Right lobe of liver (tissue), 6 donors: ENCODE measurements at regions not wholly inside any gene's neighbourhood (a gene's known extent, or its start where the extent isn't known, plus 50 kb on each side); places are given as distances from the start of the nearest gene placed in this dataset.
"Not testable (repeated sequence)": the region's sequence is repeated elsewhere in the genome, so short reads cannot be mapped to it uniquely, and the experiment has no call there.

Source experiments
- ATAC-seq, 4 donors: fragments of 200-7000 bp; cut with Tn5 transposase; one replicate each; pipeline ENCODE4 v1.9.1; 2020; ENCODE audit warnings: mild to moderate bottlenecking in 4 of 4, moderate library complexity in 4 of 4
- DNase-seq, 3 donors: peaks; one replicate each; pipeline ENCODE4 v3.0.0-alpha.2; 2020
- H3K27ac ChIP-seq, 3 donors: fragments of 200-600 bp; one replicate each; pipeline ENCODE4 v1.8.0; 2022
- H3K27me3 ChIP-seq, 2 donors: fragments of 200-600 bp; one replicate each; pipeline ENCODE4 v1.8.0; 2022
- H3K36me3 ChIP-seq, 4 donors: fragments of 200-600 bp; sonication (generic) in 1 of 4; one replicate each; pipeline versions ENCODE4 v1.5.1 to v1.8.0; 2017 to 2022; ENCODE audit warnings: control low read depth in 1 of 4
- H3K4me1 ChIP-seq, 4 donors: fragments of 200-600 bp; sonication (generic) in 1 of 4; one replicate each; pipeline versions ENCODE4 v1.5.1 to v1.8.0; 2017 to 2022; ENCODE audit warnings: control low read depth in 1 of 4
- H3K4me3 ChIP-seq, 3 donors: fragments of 200-600 bp; one replicate each; pipeline ENCODE4 v1.8.0; 2022
- H3K9me3 ChIP-seq, 4 donors: fragments of 200-600 bp; sonication (generic) in 1 of 4; one replicate each; pipeline versions ENCODE4 v1.5.1 to v1.8.0; 2017 to 2022; ENCODE audit warnings: control low read depth in 1 of 4
- POLR2A ChIP-seq: fragments of 450-650 bp; IDR thresholded peaks from one replicate; pipeline ENCODE4 v1.6.1; 2017; ENCODE audit warnings: antibody characterized with exemption, mild to moderate bottlenecking
- WGBS: methylation state at CpG from one replicate; pipeline ENCODE4 v1.1.6; 2018; ENCODE audit warnings: low coverage, low lambda C conversion rate; ENCODE audit not compliant: insufficient coverage; ENCODE audit errors: missing lambda C conversion rate; 5-methylcytosine and 5-hydroxymethylcytosine counted together
- intact Hi-C, 2 donors: fragments of 100-400 bp; cut with DNase I; formaldehyde crosslinking; loops; one replicate each; pipeline versions ENCODE4 v1.11.2 to v1.14.1; 2022
- TF ChIP-seq, protein P1 (sequence below), 4 donors: fragments of 200-600 bp in 3 of 4; fragments of 450-650 bp in 1 of 4; IDR thresholded peaks; one replicate each; pipeline versions ENCODE4 v1.5.1 to v1.8.0; 2016 to 2022; ENCODE audit warnings: antibody characterized with exemption in 4 of 4, mild to moderate bottlenecking in 2 of 4
- donor health status: DM: no; HTN: yes; CAD: no.
- donor health status: DM: no; HTN: no; CAD: no.
- donor health status: DM: no; HTN: no; CAD: no.
- donor health status: DM: no; HTN: yes; CAD: no.
- donor health status: DM: no; HTN: yes; CAD: no.

DNA sequence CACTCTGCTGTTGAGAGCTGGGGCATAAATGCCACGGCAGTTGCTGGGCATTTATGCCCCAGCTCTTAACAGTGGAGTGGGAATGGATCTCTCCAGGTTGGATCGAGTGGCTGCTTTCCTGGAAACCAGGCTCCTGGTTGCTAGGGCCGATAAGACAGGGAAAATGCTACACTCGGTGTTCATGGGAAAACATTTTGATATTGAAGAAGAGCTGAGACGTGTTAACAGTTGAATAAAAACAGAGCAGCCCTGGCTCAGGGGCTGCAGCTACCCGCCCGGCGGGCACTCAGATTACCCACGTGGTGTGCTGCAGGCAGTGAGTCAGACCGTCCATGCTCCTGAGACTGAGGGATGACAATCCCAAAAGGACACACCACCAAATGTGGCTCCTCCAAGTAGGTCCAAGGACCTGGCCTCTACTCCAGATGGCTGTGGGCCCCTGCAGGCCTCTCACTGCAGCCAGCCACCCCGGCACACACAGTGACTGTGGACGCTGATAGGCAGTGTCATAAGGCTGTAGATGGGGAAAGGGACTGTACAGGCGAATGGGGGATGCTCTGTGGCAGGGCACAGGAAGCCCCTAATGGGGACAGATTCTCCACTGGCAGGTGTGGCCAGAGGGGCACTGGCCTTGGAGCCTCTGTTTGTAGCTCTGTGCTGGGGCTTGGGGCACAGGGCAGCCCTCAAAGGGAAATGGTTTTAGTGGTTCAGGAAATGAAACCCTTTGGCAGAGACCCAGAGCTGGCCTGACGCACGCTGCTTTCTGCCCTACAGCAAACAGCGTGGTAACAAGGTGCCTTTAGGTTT, 237.8 kb downstream of the LY86 start:
- peak; percentile 47 to 54 (median 48) for ATAC-seq

DNA sequence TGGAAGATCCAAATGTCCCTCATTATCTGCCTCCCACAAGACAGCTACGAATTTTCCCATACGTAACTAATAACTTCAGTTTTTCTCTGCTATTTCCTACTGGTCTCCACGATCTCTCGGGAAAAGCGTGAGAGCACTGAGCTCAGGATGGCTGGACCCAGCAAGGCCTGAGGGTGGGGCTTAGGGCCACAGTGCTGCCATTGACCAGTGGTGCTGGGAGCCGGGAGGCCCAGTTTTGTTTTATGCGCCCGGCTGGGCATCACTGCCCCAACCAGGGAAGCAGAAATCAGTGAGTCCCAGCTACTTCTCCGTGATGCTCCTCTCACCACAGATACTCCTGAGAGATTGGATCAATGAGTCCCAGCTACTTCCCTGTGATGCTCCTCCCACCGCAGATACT, 238.4 kb downstream of the LY86 start:
- DNase-seq (no peak), ATAC-seq (no peak)
- peaks cover 0 to 14% (median 3%) of the 10 kb centered on the region in 4 donors for H3K4me1 ChIP-seq
- no peak overlapping the region for H3K27ac ChIP-seq
- H3K9me3 ChIP-seq, result no peaks in the 10 kb centered on the region
- H3K27me3 ChIP-seq, result no peaks in the 10 kb centered on the region
- intact Hi-C loops, result no loop called here
- no peaks in the 10 kb centered on the region for H3K36me3 ChIP-seq
- H3K4me3 ChIP-seq, result no peak overlapping the region
- TF ChIP-seq, protein P1, sequence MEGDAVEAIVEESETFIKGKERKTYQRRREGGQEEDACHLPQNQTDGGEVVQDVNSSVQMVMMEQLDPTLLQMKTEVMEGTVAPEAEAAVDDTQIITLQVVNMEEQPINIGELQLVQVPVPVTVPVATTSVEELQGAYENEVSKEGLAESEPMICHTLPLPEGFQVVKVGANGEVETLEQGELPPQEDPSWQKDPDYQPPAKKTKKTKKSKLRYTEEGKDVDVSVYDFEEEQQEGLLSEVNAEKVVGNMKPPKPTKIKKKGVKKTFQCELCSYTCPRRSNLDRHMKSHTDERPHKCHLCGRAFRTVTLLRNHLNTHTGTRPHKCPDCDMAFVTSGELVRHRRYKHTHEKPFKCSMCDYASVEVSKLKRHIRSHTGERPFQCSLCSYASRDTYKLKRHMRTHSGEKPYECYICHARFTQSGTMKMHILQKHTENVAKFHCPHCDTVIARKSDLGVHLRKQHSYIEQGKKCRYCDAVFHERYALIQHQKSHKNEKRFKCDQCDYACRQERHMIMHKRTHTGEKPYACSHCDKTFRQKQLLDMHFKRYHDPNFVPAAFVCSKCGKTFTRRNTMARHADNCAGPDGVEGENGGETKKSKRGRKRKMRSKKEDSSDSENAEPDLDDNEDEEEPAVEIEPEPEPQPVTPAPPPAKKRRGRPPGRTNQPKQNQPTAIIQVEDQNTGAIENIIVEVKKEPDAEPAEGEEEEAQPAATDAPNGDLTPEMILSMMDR (IDR thresholded peaks at IDR 0.05), result no peak
- TF ChIP-seq POLR2A, result no peak
- 70% methylated on average over 10 of the region's 10 CpGs for WGBS

More for the DNA sequence above, 237.8 kb downstream of the LY86 start:
- intact Hi-C loops, result no loop called here
- 66% methylated on average over 6 of the region's 16 CpGs for WGBS
- Histone ChIP-seq H3K27me3 (no peaks in the 10 kb centered on the region), H3K4me1 (peaks cover 0 to 14% (median 3%) of the 10 kb centered on the region in 4 donors), H3K27ac (no peak overlapping the region), H3K36me3 (no peaks in the 10 kb centered on the region), H3K9me3 (no peaks in the 10 kb centered on the region), H3K4me3 (no peak overlapping the region)
- TF ChIP-seq, protein P1 (IDR thresholded peaks at IDR 0.05), result no peak
- DNase-seq, result peak in 2 of 3 donors; percentile 52 to 67

DNA sequence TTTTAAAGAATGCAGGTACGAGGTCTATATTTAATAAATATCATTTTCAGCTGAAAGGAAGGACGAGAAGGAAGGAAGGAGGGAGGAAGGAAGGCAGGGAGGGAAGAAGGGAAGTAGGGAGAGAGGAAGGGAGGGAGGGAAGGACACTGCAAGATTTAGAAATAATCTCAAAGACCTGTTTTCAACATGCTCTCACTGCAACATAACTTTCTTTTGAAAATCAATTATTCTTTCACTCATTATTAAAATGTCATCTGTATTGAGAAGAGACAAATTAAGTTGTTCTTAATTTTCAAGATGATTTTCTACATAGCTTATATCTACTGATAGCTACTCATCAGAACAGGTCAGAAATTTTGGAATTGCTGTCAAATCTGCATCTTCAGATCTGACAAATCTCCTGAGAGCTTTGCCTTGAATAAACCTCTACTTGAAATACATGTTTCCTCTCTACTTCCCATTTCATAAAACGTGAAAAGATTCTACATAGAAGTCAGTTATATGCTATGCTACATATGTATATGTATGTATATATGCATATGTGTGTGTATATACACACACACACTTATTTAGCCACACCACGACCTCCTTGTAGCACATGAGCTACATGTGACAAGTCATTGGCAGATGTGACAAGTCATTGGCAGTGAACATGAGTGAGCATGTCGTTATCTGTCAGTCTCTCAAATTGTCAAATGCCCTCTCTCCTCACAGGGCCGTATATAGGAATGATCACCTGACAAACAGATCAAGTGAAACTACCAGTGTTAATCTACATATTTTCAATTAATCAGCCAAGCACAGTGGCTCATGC, 241.6 kb downstream of the LY86 start:
- intact Hi-C loops, result no loop called here
- ATAC-seq (no peak), DNase-seq (no peak)
- no peaks in the 10 kb centered on the region for H3K27me3 ChIP-seq
- H3K27ac ChIP-seq, result no peak overlapping the region
- 48% methylated on average over 4 of the region's 6 CpGs for WGBS
- no peaks in the 10 kb centered on the region for H3K9me3 ChIP-seq
- H3K4me1 ChIP-seq, result peaks cover 0 to 5% (median 0%) of the 10 kb centered on the region in 4 donors
- no peaks in the 10 kb centered on the region for H3K36me3 ChIP-seq
- TF ChIP-seq, protein P1 (IDR thresholded peaks at IDR 0.05), result no peak
- no peak for TF ChIP-seq POLR2A
- no peak overlapping the region for H3K4me3 ChIP-seq

DNA sequence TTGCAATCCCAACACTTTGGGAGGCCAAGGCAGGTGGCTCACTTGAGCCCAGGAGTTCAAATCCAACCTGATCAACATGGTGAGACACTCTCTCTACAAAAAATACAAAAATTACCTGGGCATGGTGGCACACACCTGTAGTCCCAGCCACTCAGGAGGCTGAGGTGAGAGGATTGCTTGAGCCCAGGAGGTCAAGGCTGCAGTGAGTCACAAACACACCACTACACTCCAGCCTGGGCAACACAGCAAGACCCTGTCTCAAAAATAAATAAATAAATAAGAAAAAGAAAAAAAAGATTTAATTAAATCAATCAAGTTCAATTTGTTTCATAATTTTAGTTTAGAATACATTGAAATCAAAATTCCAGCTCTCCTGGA, 242.2 kb downstream of the LY86 start:
- ATAC-seq, DNase-seq, H3K27ac ChIP-seq, H3K4me1 ChIP-seq, H3K27me3 ChIP-seq, intact Hi-C loops, H3K4me3 ChIP-seq, H3K9me3 ChIP-seq, H3K36me3 ChIP-seq: not testable (repeated sequence)

DNA sequence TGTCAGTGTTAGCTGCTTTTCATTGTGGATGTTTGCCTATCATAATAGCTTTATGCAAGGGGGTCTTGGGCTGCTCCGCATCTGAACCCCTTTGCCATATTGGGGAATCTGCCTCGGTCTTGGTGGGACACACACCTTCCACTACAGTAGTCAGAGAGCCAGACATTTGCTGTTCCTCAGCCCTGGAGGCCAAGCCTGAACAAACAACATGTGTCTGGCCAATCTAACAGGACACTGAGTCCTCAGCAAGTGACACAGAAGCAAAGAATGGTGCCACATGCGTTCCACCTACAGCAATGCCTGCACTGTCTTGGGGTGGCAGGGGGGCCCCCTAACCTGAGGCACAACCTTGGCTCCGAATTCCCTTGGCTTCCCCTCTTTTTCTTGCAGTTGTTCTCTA, 243.9 kb downstream of the LY86 start:
- H3K36me3 ChIP-seq, result no peaks in the 10 kb centered on the region
- no peak overlapping the region for H3K27ac ChIP-seq
- H3K4me3 ChIP-seq, result no peak overlapping the region
- H3K27me3 ChIP-seq, result no peaks in the 10 kb centered on the region
- TF ChIP-seq POLR2A, result no peak
- TF ChIP-seq, protein P1 (IDR thresholded peaks at IDR 0.05), result no peak
- H3K9me3 ChIP-seq, result no peaks in the 10 kb centered on the region
- DNase-seq (no peak), ATAC-seq (no peak)
- intact Hi-C loops, result no loop called here
- WGBS, result no CpG with 5 or more reads among the region's 4 CpGs
- H3K4me1 ChIP-seq, result no peaks in the 10 kb centered on the region
